ENCODE measurements at regions not wholly inside any gene's neighbourhood (a gene's known extent, or its start where the extent isn't known, plus 50 kb on each side); places are given as distances from the start of the nearest gene placed in this dataset.

GRCh38 chr2:83866211-83866610 is 592.9 kb downstream of the SUCLG1 start:
- H3K9me2 ChIP-seq (replicated peaks; ENCODE audit: insufficient read depth, low read length): no peaks in the 10 kb centered on the region
- H3K36me3 ChIP-seq (replicated peaks; ENCODE audit: insufficient read depth, low read length): no peaks in the 10 kb centered on the region
- H3K27ac ChIP-seq (ENCODE audit: low read length): no peak overlapping the region
- H3K9ac ChIP-seq (ENCODE audit: low read length): no peak overlapping the region
- no peak overlapping the region for H2AFZ ChIP-seq (ENCODE audit: low read length)
- H3F3A ChIP-seq (ENCODE audit: insufficient read depth, low read length): no peaks in the 10 kb centered on the region
- no peak overlapping the region for H3K4me2 ChIP-seq (ENCODE audit: low read depth, low read length)
- H4K20me1 ChIP-seq (ENCODE audit: insufficient read depth, low read length): no peaks in the 10 kb centered on the region
- no peaks in the 10 kb centered on the region for H3K4me1 ChIP-seq (ENCODE audit: low read length)
- no peak for DNase-seq
- no peak overlapping the region for H3K4me3 ChIP-seq (ENCODE audit: low read length)
- no peaks in the 10 kb centered on the region for H3K9me3 ChIP-seq (replicated peaks; ENCODE audit: insufficient read depth, low read length)
- no peaks in the 10 kb centered on the region for H3K27me3 ChIP-seq (replicated peaks; ENCODE audit: insufficient read depth, low read length)
- no peaks in the 10 kb centered on the region for H3K79me2 ChIP-seq (ENCODE audit: low read length)
- TF ChIP-seq EZH2phosphoT487 (IDR thresholded peaks at IDR 0.05; ENCODE audit: low read length): no peak
- TF ChIP-seq CTCF (IDR thresholded peaks at IDR 0.05; ENCODE audit: low read length): no peak
- TF ChIP-seq EZH2 (optimal IDR thresholded peaks at IDR 0.05; ENCODE audit: low read depth, low read length): no peak

- no peaks in the 10 kb centered on the region for H3F3A ChIP-seq (ENCODE audit: insufficient read depth, low read length)
- no peak for DNase-seq
- H3K4me3 ChIP-seq (ENCODE audit: low read length): no peak overlapping the region
- H3K9ac ChIP-seq (ENCODE audit: low read length): no peak overlapping the region
- no peaks in the 10 kb centered on the region for H4K20me1 ChIP-seq (ENCODE audit: insufficient read depth, low read length)
- H3K4me1 ChIP-seq (ENCODE audit: low read length): no peaks in the 10 kb centered on the region
- H3K27ac ChIP-seq (ENCODE audit: low read length): no peak overlapping the region
- H3K36me3 ChIP-seq (replicated peaks; ENCODE audit: insufficient read depth, low read length): no peaks in the 10 kb centered on the region
- no peak overlapping the region for H2AFZ ChIP-seq (ENCODE audit: low read length)
- H3K4me2 ChIP-seq (ENCODE audit: low read depth, low read length): no peak overlapping the region
- no peaks in the 10 kb centered on the region for H3K27me3 ChIP-seq (replicated peaks; ENCODE audit: insufficient read depth, low read length)
- TF ChIP-seq EZH2 (optimal IDR thresholded peaks at IDR 0.05; ENCODE audit: low read depth, low read length): no peak
- TF ChIP-seq CTCF (IDR thresholded peaks at IDR 0.05; ENCODE audit: low read length): no peak
- H3K79me2 ChIP-seq (ENCODE audit: low read length): no peaks in the 10 kb centered on the region
- H3K9me3 ChIP-seq (replicated peaks; ENCODE audit: insufficient read depth, low read length): no peaks in the 10 kb centered on the region
- H3K9me2 ChIP-seq (replicated peaks; ENCODE audit: insufficient read depth, low read length): no peaks in the 10 kb centered on the region
These were observed 596.5 kb downstream of the SUCLG1 start for GRCh38 chr2:83862600-83862999.

DNA sequence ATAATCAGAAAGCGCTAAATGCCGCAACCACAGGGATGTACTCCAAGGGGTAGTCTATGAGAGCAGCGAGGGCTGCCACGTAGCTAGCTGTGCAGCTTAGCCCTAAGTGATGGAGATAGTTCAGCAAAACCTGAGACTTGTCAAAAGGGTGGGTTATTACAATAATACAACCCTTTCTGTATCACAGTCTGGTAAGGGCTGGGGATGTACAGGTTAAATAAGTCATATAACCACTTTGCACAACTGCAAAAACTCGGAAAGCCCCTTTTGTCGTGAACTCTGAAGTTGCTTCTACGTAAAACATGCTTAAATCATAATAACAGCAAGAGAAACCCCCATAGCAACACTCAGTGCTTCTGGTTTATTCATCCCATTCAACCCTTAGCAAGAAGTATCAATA is 598.8 kb downstream of the SUCLG1 start:
- no peak overlapping the region for H3K9ac ChIP-seq (ENCODE audit: low read length)
- H3K36me3 ChIP-seq (replicated peaks; ENCODE audit: insufficient read depth, low read length): no peaks in the 10 kb centered on the region
- H3K9me3 ChIP-seq (replicated peaks; ENCODE audit: insufficient read depth, low read length): no peaks in the 10 kb centered on the region
- no peaks in the 10 kb centered on the region for H3K79me2 ChIP-seq (ENCODE audit: low read length)
- H3K27ac ChIP-seq (ENCODE audit: low read length): no peak overlapping the region
- H4K20me1 ChIP-seq (ENCODE audit: insufficient read depth, low read length): no peaks in the 10 kb centered on the region
- no peak overlapping the region for H2AFZ ChIP-seq (ENCODE audit: low read length)
- no peak overlapping the region for H3K4me2 ChIP-seq (ENCODE audit: low read depth, low read length)
- H3K9me2 ChIP-seq (replicated peaks; ENCODE audit: insufficient read depth, low read length): no peaks in the 10 kb centered on the region
- no peaks in the 10 kb centered on the region for H3K4me1 ChIP-seq (ENCODE audit: low read length)
- DNase-seq: no peak
- TF ChIP-seq EZH2phosphoT487 (IDR thresholded peaks at IDR 0.05; ENCODE audit: low read length): no peak
- no peak for TF ChIP-seq EZH2 (optimal IDR thresholded peaks at IDR 0.05; ENCODE audit: low read depth, low read length)
- TF ChIP-seq CTCF (IDR thresholded peaks at IDR 0.05; ENCODE audit: low read length): no peak
- H3K4me3 ChIP-seq (ENCODE audit: low read length): no peak overlapping the region
- no peaks in the 10 kb centered on the region for H3K27me3 ChIP-seq (replicated peaks; ENCODE audit: insufficient read depth, low read length)
- H3F3A ChIP-seq (ENCODE audit: insufficient read depth, low read length): no peaks in the 10 kb centered on the region
